H1 (cell line): ENCODE measurements at regions not wholly inside any gene's neighbourhood (a gene's known extent, or its start where the extent isn't known, plus 50 kb on each side); places are given as distances from the start of the nearest gene placed in this dataset.
"Not testable (repeated sequence)": the region's sequence is repeated elsewhere in the genome, so short reads cannot be mapped to it uniquely, and the experiment has no call there.

Experiments used
- CREB1 ChIP-seq: IDR thresholded peaks from 2 replicates; pipeline ENCODE4 v1.6.1; 2012; ENCODE audit warnings: inconsistent platforms
- EP300 ChIP-seq, 2 experiments: IDR thresholded peaks; 1 replicate in 1 of 2; 2 replicates in 1 of 2; pipeline ENCODE4 v1.6.1; 2011 to 2012; ENCODE audit warnings: low read depth in 2 of 2, low read length in 2 of 2, mild to moderate bottlenecking in 2 of 2, borderline replicate concordance in 1 of 2, inconsistent platforms in 1 of 2, moderate library complexity in 1 of 2
- EZH2 ChIP-seq: fragments of 200-600 bp; sonication (generic); IDR thresholded peaks from 2 replicates; pipeline ENCODE4 v1.7.1; 2012; ENCODE audit warnings: low read depth, mild to moderate bottlenecking, moderate library complexity, low read length, inconsistent platforms; ENCODE audit not compliant: severe bottlenecking
- GTF2F1 ChIP-seq: IDR thresholded peaks from 2 replicates; pipeline ENCODE4 v1.6.1; 2012; ENCODE audit warnings: low read depth, low read length, improper control_type of control experiment, borderline replicate concordance
- KDM4A ChIP-seq: IDR thresholded peaks from one replicate; pipeline ENCODE4 v1.7.1; 2012; ENCODE audit warnings: low read depth, mild to moderate bottlenecking, moderate library complexity, low read length, inconsistent platforms; ENCODE audit not compliant: severe bottlenecking
- MAX ChIP-seq: IDR thresholded peaks from 2 replicates; pipeline ENCODE4 v1.6.1; 2012; ENCODE audit warnings: inconsistent platforms
- POLR2A ChIP-seq, 2 experiments: IDR thresholded peaks; 1 replicate in 1 of 2; 2 replicates in 1 of 2; pipeline ENCODE4 v1.6.1; 2011; ENCODE audit warnings: low read depth in 2 of 2, low read length in 2 of 2, mild to moderate bottlenecking in 2 of 2; ENCODE audit errors: control extremely low read depth in 1 of 2
- SIN3A ChIP-seq, 2 experiments: IDR thresholded peaks in 1 of 2; conservative IDR thresholded peaks in 1 of 2; 2 replicates each; pipeline ENCODE4 v1.6.1; 2011 to 2012; ENCODE audit warnings: low read length in 2 of 2, improper control_type of control experiment in 1 of 2, low read depth in 1 of 2, mild to moderate bottlenecking in 1 of 2
- SRF ChIP-seq: IDR thresholded peaks from 2 replicates; pipeline ENCODE4 v1.6.1; 2011; ENCODE audit warnings: mild to moderate bottlenecking, low read depth, low read length, moderate library complexity
- TF ChIP-seq, protein P1 (sequence below), 3 experiments: IDR thresholded peaks; 1 replicate in 2 of 3; 2 replicates in 1 of 3; pipeline versions ENCODE4 v1.5.1 to v1.6.1; 2011; ENCODE audit warnings: low read length in 3 of 3, mild to moderate bottlenecking in 3 of 3, inconsistent platforms in 2 of 3, low read depth in 1 of 3, moderate library complexity in 1 of 3; ENCODE audit not compliant: insufficient read depth in 1 of 3; ENCODE audit errors: control extremely low read depth in 1 of 3

DNA sequence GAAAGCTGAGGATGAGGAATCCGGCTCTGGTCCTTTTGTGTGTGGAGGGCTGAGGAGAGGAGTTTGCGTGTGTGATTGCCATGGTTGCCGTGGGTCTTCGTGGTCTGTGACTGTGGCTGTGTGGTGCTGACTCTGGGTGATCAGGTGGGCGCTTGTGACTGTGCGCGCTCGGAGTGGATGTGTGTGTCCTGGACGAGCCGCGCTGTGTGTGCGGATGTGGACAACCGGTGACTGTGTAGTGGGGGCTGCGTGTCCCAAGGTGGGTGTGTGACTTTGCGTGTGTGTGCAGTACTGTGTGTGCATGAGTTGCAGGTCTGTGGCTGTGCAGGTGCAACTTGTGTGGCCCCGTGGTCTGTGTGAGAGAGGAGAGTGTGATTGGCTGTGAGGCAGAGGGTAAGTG, 172.0 kb upstream of the ZNG1E start:
- not testable (repeated sequence) for TF ChIP-seq EP300 (IDR thresholded peaks at IDR 0.05; ENCODE audit: borderline replicate concordance in 1 of 2, low read depth in 2 of 2, low read length in 2 of 2); SIN3A (conservative IDR thresholded peaks at IDR 0.05 in 1 of 2, IDR thresholded peaks at IDR 0.05 in 1 of 2; ENCODE audit: low read depth in 1 of 2, low read length in 2 of 2); CREB1; EZH2; SRF; KDM4A; MAX; POLR2A (IDR thresholded peaks at IDR 0.05; ENCODE audit: control extremely low read depth in 1 of 2, low read depth in 2 of 2, low read length in 2 of 2); GTF2F1
- TF ChIP-seq, protein P1, sequence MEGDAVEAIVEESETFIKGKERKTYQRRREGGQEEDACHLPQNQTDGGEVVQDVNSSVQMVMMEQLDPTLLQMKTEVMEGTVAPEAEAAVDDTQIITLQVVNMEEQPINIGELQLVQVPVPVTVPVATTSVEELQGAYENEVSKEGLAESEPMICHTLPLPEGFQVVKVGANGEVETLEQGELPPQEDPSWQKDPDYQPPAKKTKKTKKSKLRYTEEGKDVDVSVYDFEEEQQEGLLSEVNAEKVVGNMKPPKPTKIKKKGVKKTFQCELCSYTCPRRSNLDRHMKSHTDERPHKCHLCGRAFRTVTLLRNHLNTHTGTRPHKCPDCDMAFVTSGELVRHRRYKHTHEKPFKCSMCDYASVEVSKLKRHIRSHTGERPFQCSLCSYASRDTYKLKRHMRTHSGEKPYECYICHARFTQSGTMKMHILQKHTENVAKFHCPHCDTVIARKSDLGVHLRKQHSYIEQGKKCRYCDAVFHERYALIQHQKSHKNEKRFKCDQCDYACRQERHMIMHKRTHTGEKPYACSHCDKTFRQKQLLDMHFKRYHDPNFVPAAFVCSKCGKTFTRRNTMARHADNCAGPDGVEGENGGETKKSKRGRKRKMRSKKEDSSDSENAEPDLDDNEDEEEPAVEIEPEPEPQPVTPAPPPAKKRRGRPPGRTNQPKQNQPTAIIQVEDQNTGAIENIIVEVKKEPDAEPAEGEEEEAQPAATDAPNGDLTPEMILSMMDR (IDR thresholded peaks at IDR 0.05; ENCODE audit: control extremely low read depth in 1 of 3, insufficient read depth in 1 of 3, low read depth in 1 of 3, low read length in 3 of 3): not testable (repeated sequence)
